HG03045 (cell line): ENCODE measurements at regions not wholly inside any gene's neighbourhood (a gene's known extent, or its start where the extent isn't known, plus 50 kb on each side); places are given as distances from the start of the nearest gene placed in this dataset.
"Not testable (repeated sequence)": the region's sequence is repeated elsewhere in the genome, so short reads cannot be mapped to it uniquely, and the experiment has no call there.

Source experiments
- ATAC-seq: cut with Tn5 transposase; IDR thresholded peaks from one replicate; pipeline ENCODE4 v1.9.1; 2021; ENCODE audit warnings: mild to moderate bottlenecking, moderate library complexity; ENCODE audit not compliant: unreplicated experiment

GRCh38 chr2:82120654-82121053, 1816.1 kb upstream of the LRRTM1 start:
- ATAC-seq = no peak

DNA sequence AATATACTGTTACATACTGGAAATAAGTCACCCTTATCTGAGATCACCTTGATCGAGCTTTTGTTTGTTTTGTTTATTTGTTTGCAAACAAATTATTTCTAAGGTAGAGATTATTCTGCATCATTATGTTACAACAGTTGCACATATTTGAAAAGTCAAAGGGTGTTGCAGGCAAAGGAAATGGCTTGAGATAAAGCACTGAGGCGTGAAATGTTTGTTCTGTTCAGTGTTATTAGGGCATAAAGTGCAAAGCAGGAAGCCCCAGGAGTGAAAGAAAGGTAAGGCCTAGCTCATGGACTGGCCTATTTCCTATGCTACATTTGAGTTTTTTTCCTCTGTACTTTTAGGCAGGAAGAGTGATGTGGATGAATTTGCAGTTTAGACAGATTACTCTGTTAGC, 1815.6 kb upstream of the LRRTM1 start:
- ATAC-seq = no peak

- ATAC-seq = no peak
Measured at GRCh38 chr2:82109418-82109817, 1804.9 kb upstream of the LRRTM1 start.

DNA sequence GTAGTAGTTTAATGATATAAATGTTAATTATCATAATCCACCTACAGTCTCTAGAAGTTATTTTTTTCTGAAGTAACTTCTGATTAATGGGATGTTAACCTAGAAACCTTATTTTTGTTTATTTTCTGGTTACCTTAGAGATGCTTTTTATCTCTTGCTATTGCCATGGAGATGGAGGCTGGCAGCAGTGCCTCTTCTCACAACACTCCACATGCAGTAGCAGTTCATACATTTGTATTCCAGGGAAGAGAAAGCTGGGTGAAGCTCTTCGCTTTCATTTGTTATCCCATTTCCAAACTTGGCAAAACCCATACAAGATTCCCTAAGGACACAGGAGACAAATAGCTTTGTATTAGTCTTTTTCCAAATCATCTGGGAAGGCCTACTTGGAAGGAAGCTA, 1794.1 kb upstream of the LRRTM1 start:
- no peak for ATAC-seq

DNA sequence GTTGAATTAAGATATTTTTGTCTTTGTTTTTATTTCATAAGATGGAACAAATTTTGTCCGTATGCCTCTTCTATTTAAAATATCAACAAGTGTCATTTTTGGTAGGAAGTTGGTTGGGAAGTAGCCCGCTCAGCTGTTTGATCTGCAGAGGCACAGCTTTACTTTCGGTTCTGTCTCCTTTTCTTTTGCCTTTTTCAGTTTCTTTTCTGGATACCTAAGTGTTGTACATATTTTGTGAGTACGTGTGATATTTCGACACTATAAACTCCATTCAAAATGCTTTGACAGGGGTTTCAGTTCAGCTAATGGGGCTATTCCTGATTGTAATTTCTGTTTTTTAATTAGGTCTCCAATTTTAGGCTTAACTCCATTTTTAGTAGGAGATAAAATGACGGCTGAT, 1785.0 kb upstream of the LRRTM1 start:
- no peak for ATAC-seq

GRCh38 chr2:82084679-82085392, 1780.3 kb upstream of the LRRTM1 start:
- no peak for ATAC-seq

DNA sequence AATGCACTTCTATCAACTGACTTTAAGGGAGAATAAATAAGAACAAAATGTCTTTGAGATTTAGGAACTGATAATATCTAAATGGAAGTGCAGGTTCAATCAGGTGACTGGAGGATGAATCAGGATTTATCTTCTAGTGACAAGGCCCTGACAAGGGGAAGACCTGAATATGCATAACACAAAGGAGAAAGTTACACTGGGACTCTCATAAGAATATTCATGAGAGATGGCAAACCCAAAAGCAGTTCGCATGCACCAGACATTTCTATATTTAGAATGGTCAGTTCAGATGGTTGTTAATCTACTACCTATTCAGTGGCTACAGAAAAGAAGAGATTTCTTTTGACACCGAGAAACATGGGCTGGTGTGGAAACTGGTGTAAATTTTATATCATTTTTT, 1771.3 kb upstream of the LRRTM1 start:
- ATAC-seq = no peak

DNA sequence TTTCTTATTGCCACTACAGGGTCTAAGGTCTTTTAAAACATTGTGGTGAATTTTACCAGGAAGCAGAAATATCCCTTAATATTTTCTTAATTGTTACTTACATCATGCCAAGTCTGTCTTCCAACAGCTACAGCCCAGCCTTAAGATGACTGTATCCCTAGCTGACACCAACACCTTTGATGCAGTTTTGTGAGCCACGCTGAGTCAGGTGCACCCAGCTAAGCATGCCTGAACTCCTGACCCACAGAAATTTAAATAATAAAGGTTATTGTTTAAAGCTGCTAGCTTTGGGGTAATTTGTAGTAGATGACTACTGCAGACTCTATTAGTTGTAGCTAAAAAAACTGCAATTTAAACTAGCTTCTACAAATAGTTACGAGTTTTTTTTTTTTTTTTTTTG, 1757.9 kb upstream of the LRRTM1 start:
- no peak for ATAC-seq

GRCh38 chr2:82055846-82056245, 1751.3 kb upstream of the LRRTM1 start:
- no peak for ATAC-seq

DNA sequence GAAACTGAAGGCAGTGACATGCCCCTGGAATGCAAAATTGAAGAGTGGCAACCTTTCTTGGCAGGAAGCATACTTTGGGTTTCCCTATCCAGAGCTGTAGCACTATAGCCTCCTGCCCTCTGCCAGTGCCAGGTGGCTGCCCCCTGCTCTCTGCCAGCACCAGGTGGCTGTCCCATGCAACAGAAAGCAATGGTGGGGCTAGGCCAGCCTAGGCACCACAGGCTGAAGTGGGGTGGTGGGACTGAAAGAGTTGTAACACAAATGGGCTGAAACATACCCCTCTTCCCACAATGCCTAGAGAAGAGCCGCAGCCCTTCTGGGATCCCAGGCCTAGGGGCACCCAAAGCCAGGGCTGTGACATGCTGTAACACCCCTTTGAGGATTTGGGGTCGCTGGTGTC, 1739.3 kb upstream of the LRRTM1 start:
- no peak for ATAC-seq

DNA sequence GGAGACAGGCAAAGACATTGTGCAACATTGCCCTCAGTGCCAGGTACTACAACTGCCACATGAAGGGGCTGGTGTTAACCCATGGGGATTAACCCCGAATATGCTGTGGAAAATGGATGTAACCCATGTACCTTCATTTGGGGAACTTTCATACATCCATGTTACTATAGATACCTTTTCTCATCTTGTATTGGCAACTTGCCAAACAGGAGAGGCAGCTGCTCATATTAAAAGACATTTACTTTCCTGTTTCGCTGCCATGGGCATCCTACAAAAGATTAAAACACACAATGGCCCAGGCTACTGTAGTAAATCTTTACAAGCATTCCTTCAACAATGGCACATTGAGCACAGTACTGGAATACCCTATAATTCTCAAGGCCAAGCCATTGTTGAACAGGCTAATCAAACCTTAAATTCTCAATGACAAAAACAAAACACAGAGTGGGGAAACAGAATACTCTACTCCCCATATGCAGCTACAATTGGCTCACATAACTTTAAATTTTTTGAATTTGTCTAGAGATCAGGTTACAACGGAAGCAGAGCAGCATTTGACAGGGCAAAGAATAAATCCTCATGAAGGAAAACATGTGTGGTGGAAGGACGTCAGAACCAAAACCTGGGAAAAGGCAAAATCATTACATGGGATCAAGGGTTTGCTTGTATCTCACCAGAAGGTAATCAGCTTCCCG, 1723.5 kb upstream of the LRRTM1 start:
- ATAC-seq = no peak

DNA sequence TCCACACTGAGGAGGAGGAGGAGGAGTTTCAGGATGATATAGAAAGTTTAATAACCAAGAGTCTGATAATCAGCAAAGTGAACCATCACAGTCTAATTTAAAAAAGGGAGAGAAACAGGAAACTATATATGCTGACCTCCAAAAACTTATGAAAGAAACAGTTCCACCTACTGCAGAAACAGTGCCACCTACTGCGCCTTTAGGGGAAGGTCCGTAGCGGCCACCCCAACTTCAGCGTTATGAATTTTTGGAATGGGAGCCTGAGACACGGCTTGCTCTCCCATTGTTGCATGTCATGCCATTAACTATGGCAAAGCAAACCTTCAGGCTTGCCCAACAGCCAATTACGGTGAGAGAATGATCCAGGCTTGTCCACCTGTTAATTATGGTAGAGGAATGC, 1719.2 kb upstream of the LRRTM1 start:
- no peak for ATAC-seq

- ATAC-seq = no peak
Measured at GRCh38 chr2:82013641-82014040, 1709.1 kb upstream of the LRRTM1 start.

DNA sequence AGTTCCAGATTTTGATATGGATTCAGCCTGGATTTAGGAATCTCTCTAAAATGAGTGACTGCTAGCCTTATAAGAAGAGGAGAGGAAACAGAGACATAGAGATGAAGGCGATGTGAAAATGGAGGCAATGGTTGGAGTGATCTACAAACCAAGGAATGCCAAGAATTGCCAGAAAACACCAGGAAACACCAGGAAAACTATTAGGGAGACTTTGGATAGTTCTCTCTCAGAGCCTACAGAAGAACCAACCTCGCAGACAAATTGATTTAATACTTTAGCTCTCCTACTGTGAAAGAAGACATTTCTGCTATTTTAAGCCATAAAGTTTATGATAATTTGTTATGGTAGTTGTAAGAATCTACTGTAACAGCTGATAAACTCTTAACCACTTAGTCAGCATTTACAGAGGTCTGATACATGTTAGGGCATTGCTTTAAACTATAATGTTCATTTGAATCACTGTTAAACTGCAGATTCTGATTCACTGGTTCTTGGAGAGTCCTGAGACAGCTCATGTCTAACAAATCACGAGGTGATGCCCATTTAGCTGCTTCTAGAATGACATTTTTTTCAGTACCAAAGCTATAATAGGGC, 1702.6 kb upstream of the LRRTM1 start:
- ATAC-seq = no peak

DNA sequence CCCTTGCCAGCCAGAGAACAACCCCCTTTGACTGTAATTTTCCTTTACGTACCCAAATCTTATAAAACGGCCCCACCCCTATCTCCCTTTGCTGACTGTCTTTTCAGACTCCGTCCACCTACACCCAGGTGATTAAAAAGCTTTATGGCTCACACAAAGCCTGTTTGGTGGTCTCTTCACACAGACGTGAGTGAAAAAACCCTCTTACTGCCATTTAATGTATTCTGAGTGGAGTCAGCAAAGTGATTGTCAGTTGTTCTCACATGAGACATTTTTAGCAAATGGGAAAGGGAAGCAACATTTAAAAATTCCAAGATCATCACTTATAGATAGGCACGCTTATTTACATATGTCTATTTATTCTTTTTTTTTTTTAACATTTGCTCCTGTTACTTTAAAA, 1701.3 kb upstream of the LRRTM1 start:
- ATAC-seq = not testable (repeated sequence)

- ATAC-seq = no peak
Measured at GRCh38 chr2:82001614-82002013, 1697.1 kb upstream of the LRRTM1 start.

GRCh38 chr2:82000606-82001005, 1696.1 kb upstream of the LRRTM1 start:
- ATAC-seq = no peak

GRCh38 chr2:81996332-81996731, 1691.8 kb upstream of the LRRTM1 start:
- no peak for ATAC-seq

GRCh38 chr2:81991282-81991681, 1686.7 kb upstream of the LRRTM1 start:
- no peak for ATAC-seq

DNA sequence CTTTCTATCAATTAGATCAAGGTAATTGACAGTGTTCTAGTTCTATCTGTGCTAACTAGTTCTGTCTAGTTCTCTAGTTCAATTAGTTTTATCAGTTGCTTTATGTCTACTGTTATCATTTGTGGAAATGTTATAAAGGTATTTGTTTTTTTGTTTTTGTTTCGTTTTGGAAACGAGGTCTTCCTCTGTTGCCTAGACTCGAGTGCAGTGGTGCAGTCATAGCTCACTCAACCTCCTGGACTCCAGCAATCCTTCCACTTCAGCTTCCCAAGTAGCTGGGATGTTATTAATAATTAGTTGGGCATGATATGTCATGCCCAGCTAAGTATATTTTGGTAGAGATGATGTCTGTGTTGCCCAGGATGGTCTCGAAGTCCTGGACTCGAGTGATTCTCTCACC, 1682.8 kb upstream of the LRRTM1 start:
- no peak for ATAC-seq

DNA sequence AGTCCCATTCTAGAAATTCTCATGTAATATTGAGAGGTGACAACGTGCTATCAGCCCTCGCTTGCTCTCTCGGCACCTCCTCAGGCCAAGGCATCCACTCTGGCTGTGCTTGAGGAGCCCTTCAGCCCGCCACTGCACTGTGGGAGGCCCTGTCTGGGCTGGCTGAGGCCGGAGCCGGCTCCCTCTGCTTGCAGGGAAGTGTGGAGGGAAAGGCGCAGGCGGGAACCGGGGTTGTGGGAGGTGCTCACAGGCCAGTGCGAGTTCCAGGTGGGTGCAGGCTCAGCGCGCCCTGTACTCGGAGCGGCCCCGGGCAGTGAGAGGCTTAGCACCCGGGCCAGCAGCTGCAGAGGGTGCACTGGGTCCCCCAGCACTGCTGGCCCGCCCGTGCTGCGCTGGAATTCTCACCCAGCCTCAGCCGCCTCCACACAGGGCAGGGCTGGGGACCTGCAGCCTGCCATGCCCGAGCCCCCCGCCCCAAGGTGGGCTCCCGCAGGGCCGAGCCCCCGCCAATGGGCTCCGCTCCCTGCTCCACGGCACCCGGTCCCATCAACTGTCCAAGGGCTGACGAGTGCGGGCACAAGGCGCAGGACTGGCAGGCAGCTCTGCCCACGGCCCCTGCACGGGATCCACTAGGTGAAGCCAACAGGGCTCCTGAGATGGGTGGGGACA, 1680.6 kb upstream of the LRRTM1 start:
- ATAC-seq = no peak

DNA sequence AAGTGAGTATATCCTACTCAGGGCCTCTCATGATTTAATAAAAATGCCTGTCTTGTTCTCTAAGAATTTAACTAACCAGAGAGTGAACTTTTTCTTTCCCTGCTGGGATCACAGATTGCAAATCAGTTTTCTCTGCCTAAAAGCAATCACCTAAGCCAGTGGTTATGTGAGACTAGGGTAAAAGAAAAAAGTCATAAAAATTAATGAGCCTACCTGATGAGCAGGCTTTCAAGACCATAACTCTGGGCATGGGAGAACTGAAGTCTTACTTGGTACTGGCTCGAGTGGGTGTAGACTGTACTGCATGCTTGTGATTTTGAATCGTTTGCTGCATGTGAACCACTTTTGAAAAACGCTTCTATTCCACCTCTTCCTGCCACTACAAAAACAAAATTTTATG, 1677.0 kb upstream of the LRRTM1 start:
- ATAC-seq = no peak
